ENCODE measurements at regions not wholly inside any gene's neighbourhood (a gene's known extent, or its start where the extent isn't known, plus 50 kb on each side); places are given as distances from the start of the nearest gene placed in this dataset.

- Histone ChIP-seq H3K4me3 (ENCODE audit: low read depth, low read length, poor library complexity, severe bottlenecking) (no peak overlapping the region), H2AFZ (ENCODE audit: low read length) (no peak overlapping the region), H3K4me2 (ENCODE audit: low read length) (no peak overlapping the region), H3K4me1 (ENCODE audit: insufficient read depth, low read length, poor library complexity, severe bottlenecking) (no peaks in the 10 kb centered on the region), H3K9me2 (ENCODE audit: insufficient read depth, low read length) (no peaks in the 10 kb centered on the region), H3K27ac (ENCODE audit: low read depth, low read length, poor library complexity, severe bottlenecking) (no peak overlapping the region), H3K79me2 (ENCODE audit: insufficient read depth, low read depth, low read length) (no peaks in the 10 kb centered on the region), H4K20me1 (ENCODE audit: insufficient read depth, low read length) (no peaks in the 10 kb centered on the region), H3K9me3 (ENCODE audit: low read length) (no peaks in the 10 kb centered on the region), H3K36me3 (ENCODE audit: insufficient read depth, low read length) (no peaks in the 10 kb centered on the region)
- TF ChIP-seq EZH2phosphoT487 (IDR thresholded peaks at IDR 0.05; ENCODE audit: borderline replicate concordance, low read depth, low read length) = no peak
- TF ChIP-seq CTCF (conservative IDR thresholded peaks at IDR 0.05; ENCODE audit: low read length) = no peak
- intact Hi-C loops (cut with micrococcal nuclease; ENCODE audit: unreplicated experiment) = no loop called here
- POLR2A ChIA-PET = interaction anchor here (0.5 kb wide), 2 partner anchors 211 to 530 kb away, joined by 3 read pairs; no protein-coding TSS in a partner anchor
- CTCF ChIA-PET (ENCODE audit: unreplicated experiment) = interaction anchor here (0.6 kb wide), 1 partner anchor 162 kb away, joined by 3 read pairs; no protein-coding TSS in a partner anchor
- BruUV-seq (replicated peaks) = no TSS peak
- no peak for DNase-seq (ENCODE audit: low spot score)
Measured at GRCh38 chr1:201608635-201609395, 69.9 kb downstream of the NAV1 start.

- no peaks in the 10 kb centered on the region for H3K4me1 ChIP-seq (ENCODE audit: insufficient read depth, low read length, poor library complexity, severe bottlenecking)
- no peak overlapping the region for H2AFZ ChIP-seq (ENCODE audit: low read length)
- intact Hi-C loops (cut with micrococcal nuclease; ENCODE audit: unreplicated experiment) = no loop called here
- ChIA-PET POLR2A (interaction anchor here (0.5 kb wide), 1 partner anchor 18 kb away, joined by 3 read pairs; no protein-coding TSS in a partner anchor), CTCF (ENCODE audit: unreplicated experiment) (interaction anchor here (0.6 kb wide), 1 partner anchor 163 kb away, joined by 3 read pairs; no protein-coding TSS in a partner anchor)
- H4K20me1 ChIP-seq (ENCODE audit: insufficient read depth, low read length) = no peaks in the 10 kb centered on the region
- no peak overlapping the region for H3K4me3 ChIP-seq (ENCODE audit: low read depth, low read length, poor library complexity, severe bottlenecking)
- no peak for DNase-seq (ENCODE audit: low spot score)
- no peaks in the 10 kb centered on the region for H3K9me3 ChIP-seq (ENCODE audit: low read length)
- no peaks in the 10 kb centered on the region for H3K36me3 ChIP-seq (ENCODE audit: insufficient read depth, low read length)
- TF ChIP-seq CTCF (conservative IDR thresholded peaks at IDR 0.05; ENCODE audit: low read length) = no peak
- no peak for TF ChIP-seq EZH2phosphoT487 (IDR thresholded peaks at IDR 0.05; ENCODE audit: borderline replicate concordance, low read depth, low read length)
- H3K79me2 ChIP-seq (ENCODE audit: insufficient read depth, low read depth, low read length) = no peaks in the 10 kb centered on the region
- H3K4me2 ChIP-seq (ENCODE audit: low read length) = no peak overlapping the region
- no peaks in the 10 kb centered on the region for H3K9me2 ChIP-seq (ENCODE audit: insufficient read depth, low read length)
- H3K27ac ChIP-seq (ENCODE audit: low read depth, low read length, poor library complexity, severe bottlenecking) = no peak overlapping the region
- no TSS peak for BruUV-seq (replicated peaks)
Measured at GRCh38 chr1:201609661-201610318, 70.9 kb downstream of the NAV1 start.

GRCh38 chr1:201610858-201611257 is 71.9 kb downstream of the NAV1 start:
- no peak overlapping the region for H2AFZ ChIP-seq (ENCODE audit: low read length)
- H3K4me3 ChIP-seq (ENCODE audit: low read depth, low read length, poor library complexity, severe bottlenecking) = no peak overlapping the region
- H3K4me2 ChIP-seq (ENCODE audit: low read length) = no peak overlapping the region
- no peaks in the 10 kb centered on the region for H3K79me2 ChIP-seq (ENCODE audit: insufficient read depth, low read depth, low read length)
- no peaks in the 10 kb centered on the region for H4K20me1 ChIP-seq (ENCODE audit: insufficient read depth, low read length)
- TF ChIP-seq CTCF (conservative IDR thresholded peaks at IDR 0.05; ENCODE audit: low read length) (no peak), EZH2phosphoT487 (IDR thresholded peaks at IDR 0.05; ENCODE audit: borderline replicate concordance, low read depth, low read length) (no peak)
- BruUV-seq (replicated peaks) = no TSS peak
- ChIA-PET POLR2A (no interaction called here), CTCF (ENCODE audit: unreplicated experiment) (no interaction called here)
- no peaks in the 10 kb centered on the region for H3K4me1 ChIP-seq (ENCODE audit: insufficient read depth, low read length, poor library complexity, severe bottlenecking)
- H3K9me2 ChIP-seq (ENCODE audit: insufficient read depth, low read length) = no peaks in the 10 kb centered on the region
- no peak overlapping the region for H3K27ac ChIP-seq (ENCODE audit: low read depth, low read length, poor library complexity, severe bottlenecking)
- no peaks in the 10 kb centered on the region for H3K36me3 ChIP-seq (ENCODE audit: insufficient read depth, low read length)
- intact Hi-C loops (cut with micrococcal nuclease; ENCODE audit: unreplicated experiment) = no loop called here
- DNase-seq (ENCODE audit: low spot score) = no peak
- no peaks in the 10 kb centered on the region for H3K9me3 ChIP-seq (ENCODE audit: low read length)

Data from OCI-LY7 (cell line).